HuH-7 (cell line): ENCODE measurements at regions not wholly inside any gene's neighbourhood (a gene's known extent, or its start where the extent isn't known, plus 50 kb on each side); places are given as distances from the start of the nearest gene placed in this dataset.

Experiments used
- DNase-seq: peaks from one replicate; pipeline ENCODE4 v3.0.0; 2011; ENCODE audit warnings: low spot score

GRCh38 chr6:33967966-33968724 lies 164.3 kb upstream of the MLN start:
- peak; percentile 87 for DNase-seq

- DNase-seq = no peak
These were observed 163.5 kb upstream of the MLN start for GRCh38 chr6:33967265-33967767.

- no peak for DNase-seq
These were observed 162.7 kb upstream of the MLN start for GRCh38 chr6:33966536-33966935.

DNA sequence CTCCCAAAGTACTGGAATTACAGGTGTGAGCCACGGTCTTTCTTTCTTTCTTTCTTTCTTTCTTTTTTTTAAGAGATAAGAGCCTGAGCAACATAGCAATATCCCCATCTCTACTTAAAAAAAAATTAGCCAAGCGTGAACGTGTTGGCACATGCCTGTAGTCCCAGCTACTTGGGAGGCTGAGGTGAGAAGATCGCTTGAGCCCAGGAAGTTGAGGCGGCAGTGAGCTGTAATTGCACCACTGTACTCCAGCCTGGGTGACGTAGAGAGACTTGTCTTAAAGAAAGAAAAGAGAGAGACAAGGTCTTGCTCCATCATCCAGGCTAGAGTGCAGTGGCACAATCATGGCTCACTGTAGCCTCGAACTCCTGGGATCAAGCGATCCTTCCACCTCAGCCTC lies 162.0 kb upstream of the MLN start:
- DNase-seq = no peak

DNA sequence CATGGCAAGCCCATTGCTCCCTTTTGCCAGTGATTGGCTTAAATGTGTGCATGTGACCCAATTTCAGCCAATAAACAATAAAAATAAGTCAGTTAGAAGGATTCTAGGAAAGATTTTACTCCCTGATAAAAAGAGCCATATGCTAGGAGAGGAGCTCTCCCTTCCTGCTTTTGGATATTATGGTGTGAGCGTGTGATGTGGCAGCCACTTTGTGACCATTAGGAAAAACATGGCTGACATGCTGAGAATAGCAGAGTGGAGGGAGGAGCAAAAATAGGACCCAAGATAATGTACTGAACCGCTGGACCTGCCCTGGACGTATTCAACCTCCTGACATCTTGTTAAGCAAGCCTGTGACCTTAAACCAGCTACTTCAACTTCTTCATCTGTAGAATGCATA lies 160.6 kb upstream of the MLN start:
- DNase-seq = no peak

DNA sequence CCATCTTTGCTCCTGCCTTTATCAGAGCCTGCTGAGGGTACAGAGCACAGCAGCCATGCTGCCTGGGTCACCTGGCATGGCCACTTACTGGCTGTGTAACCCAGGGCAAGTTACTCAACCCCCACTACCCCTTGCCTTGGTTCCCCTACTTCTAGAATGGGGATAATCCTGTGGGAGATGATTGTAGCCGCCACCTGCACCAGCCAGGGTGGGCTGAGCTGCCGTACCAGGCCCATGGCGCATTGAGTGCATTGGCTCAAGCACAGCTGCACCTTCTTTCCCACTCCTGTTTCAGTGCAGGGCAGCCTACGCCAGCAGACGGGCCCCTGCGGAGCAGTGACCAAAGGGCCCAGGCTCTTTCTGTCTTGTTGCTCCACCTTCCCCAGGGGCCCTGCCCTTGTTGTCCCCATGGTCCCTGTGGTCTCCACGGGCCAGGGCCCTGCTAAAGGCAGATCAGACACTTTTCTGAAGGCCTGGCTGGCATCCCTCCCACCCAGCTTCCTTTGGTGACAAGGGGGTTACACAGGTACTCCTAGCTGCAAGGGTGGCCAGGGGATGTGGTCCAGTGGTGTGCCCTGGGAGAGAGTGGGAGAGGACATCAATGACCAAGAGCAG lies 159.4 kb upstream of the MLN start:
- no peak for DNase-seq

DNA sequence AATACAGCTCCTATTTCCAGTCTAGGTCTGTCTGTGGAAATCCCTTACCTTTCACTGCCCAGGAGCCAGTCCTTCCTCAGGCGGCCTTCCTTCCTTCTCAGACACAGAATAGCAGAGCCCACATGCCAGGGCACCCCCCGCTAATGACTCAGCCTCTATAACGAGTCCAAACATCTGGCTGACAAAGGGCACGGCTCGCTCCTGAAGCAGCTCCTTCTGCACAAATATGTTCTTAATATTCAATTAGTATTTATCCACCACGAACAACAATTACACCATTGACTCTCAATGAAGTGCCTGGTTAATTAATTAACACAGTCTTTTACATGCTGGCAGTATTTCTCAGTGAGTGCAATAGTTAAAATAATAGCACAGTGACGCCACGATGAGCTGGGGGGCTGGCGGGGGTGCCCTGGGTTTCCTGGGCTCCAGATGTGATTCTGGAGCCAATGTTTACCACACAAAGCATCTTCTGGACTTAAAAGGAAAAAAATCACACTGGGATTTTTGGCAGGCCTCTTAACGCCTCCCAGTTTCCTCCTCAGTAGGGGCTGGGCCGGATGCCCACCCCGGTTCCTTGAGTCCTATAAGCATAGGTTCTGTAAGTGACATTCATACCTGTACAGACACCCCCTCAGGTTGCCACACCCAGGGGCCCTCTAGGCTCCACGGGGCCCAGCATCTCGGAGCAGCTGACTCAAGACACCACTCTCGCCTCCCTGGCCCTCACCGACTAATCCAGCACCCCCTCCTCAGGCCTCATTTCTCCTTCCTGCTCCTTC lies 158.6 kb upstream of the MLN start:
- DNase-seq = no peak

DNA sequence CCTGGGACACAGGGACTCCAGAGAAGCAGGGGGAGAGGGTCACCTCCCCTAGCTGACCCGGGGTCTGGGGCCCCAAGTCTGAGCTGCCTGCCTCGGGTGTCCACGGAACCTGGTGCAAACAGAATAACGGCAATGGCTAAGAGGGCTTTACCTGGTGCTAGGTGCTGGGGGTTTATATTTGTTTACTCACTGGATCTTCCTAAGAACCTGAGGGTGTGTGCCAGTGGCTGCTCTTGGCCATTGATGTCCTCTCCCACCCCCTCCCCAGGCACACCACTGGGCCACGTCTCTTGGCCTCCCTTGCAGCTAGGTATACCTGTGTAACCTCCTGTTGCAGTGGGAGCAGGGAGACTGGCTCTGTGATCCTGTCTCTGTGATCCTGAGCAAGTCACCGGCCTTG lies 157.9 kb upstream of the MLN start:
- no peak for DNase-seq

- DNase-seq = no peak
These were observed 156.8 kb upstream of the MLN start for GRCh38 chr6:33960345-33961313.

DNA sequence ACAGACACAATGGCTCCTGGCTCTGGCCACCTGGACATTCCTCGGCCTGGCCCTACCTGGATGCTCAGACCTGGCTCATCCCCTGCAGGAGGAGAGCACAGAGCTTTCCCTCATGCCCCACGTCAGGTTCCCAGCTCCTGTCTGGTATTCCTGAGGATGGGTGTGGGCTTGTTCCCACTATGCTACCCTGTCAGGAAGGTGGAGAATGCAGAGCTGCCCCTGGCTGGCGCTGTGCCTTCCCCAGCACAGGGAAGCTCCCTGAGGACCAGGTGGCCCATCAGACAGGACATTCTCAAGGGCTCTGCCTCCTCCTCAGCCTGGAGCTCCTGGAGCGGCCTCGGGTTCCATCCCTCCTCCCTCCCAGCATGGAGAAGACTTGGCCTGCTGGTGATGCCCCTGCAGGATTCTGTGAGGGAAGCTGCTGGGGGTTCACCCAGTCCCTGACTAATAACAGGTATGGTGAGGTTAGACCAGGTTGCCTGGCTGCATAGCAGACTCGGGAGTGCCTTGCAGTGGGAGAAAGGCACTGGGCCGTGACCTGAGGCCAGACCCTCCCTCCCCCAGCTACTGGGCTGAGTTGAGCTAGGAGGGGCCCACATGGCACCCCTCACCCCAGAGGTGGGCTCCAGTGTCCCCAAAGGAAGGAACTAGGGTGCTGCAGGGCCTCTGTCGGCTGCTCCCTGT lies 156.0 kb upstream of the MLN start:
- no peak for DNase-seq

GRCh38 chr6:33959329-33959651 lies 155.5 kb upstream of the MLN start:
- DNase-seq = no peak

GRCh38 chr6:33958526-33959328 lies 154.9 kb upstream of the MLN start:
- DNase-seq = no peak

- no peak for DNase-seq
These were observed 154.2 kb upstream of the MLN start for GRCh38 chr6:33957892-33958525.

GRCh38 chr6:33957131-33957891 lies 153.5 kb upstream of the MLN start:
- no peak for DNase-seq

DNA sequence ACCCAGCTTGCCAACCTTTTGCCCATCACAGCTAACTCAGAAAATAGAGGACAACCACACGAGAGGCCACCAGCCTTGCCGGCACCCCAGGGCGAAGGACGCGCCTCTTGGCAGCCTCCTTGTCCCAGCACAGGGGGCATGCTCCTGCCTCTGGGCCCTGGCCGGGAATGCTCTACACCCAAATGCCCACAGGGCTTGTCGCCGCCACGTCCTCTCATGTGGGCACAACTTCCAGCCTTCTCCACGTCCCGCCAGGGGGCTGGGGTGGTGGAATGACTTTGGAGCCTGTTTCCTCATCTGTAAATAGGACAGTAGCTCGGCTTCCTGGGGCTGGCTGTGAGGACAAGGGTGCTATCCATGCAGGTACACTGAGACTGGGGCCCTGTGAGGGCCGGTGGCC lies 152.4 kb upstream of the MLN start:
- no peak for DNase-seq

DNA sequence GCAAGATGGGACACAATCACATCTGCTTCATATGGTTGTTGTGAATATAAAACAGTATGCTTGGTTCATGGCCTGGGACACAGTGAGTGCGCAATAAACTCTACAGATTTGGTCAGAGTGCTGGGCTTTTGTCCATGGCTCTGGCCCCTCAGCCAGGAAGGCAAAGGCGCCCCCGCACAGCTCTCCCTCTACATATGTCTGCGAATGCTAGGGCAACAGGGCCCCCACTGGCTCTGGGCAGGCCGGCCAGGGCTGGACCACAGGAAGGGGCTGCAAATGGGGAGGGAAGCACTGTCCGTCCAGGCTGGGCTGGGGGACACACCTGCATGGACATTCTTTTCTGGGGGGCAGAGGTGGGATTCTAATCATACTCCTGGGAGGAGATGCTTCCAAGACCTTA lies 151.8 kb upstream of the MLN start:
- DNase-seq = no peak

GRCh38 chr6:33954453-33954852 lies 150.7 kb upstream of the MLN start:
- DNase-seq = no peak

DNA sequence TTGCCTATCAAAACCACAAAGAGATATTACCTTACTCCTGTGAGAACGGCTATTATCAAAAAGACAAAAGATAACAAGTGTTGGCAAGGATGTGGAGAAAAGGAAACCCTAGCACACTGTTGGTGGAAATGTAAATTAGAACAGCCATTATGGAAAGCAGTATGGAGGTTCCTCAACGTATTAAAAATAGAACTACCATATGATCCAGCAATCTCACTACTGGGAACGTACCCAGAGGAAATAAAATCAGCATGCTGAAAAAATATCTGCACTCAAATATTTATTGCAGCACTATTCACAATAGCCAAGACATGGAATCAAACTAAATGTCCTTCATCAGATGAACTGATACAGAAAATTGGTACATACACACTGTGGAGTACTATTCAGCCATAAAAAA lies 149.4 kb upstream of the MLN start:
- no peak for DNase-seq

DNA sequence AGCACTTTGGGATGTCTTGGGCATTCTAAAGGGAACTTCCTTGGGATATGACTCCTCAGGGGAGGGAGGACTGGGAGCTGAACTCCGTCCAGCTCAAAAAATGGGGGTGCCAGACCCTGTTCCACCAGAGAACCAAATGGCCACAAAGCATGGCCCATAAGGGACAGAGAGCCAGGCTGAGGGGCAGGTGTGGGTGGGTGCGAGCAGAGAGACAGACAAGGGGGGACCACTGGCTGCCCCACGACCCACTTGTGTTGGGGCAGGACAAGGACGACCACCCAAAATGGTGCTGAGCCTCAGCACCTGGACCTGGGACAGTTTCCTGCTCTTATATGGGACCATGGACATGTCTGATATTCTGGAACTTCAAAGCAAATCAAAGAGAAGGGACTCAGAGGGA lies 148.2 kb upstream of the MLN start:
- no peak for DNase-seq
